ENCODE measurements at regions not wholly inside any gene's neighbourhood (a gene's known extent, or its start where the extent isn't known, plus 50 kb on each side); places are given as distances from the start of the nearest gene placed in this dataset.

DNA sequence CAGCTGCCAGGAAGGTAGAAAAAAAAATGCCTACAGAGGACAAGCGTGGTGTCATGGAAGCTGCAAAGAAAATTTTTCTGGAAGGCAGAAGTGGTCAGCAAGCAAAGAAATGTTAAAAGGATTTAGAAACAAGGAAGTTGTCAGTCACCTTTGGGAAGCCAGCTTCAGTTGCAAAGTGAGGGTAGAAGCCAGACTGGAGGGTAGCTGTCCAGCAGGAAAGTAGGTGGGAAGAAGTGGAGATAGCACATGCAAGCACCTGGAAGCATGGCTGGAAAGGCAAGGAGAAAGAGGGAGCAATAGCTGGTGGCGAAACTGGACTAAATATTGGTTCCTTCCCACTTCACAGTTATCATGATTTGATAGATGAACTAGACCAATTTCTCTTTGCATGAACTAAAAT lies 54.3 kb downstream of the ADRB2 start:
- TF ChIP-seq, protein P1, sequence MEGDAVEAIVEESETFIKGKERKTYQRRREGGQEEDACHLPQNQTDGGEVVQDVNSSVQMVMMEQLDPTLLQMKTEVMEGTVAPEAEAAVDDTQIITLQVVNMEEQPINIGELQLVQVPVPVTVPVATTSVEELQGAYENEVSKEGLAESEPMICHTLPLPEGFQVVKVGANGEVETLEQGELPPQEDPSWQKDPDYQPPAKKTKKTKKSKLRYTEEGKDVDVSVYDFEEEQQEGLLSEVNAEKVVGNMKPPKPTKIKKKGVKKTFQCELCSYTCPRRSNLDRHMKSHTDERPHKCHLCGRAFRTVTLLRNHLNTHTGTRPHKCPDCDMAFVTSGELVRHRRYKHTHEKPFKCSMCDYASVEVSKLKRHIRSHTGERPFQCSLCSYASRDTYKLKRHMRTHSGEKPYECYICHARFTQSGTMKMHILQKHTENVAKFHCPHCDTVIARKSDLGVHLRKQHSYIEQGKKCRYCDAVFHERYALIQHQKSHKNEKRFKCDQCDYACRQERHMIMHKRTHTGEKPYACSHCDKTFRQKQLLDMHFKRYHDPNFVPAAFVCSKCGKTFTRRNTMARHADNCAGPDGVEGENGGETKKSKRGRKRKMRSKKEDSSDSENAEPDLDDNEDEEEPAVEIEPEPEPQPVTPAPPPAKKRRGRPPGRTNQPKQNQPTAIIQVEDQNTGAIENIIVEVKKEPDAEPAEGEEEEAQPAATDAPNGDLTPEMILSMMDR (IDR thresholded peaks at IDR 0.05) = no peak
- TF ChIP-seq EZH2 (IDR thresholded peaks at IDR 0.05; ENCODE audit: borderline replicate concordance, insufficient read depth, low read depth, low read length, poor library complexity, severe bottlenecking) = no peak

Data from B cell (primary cell).